Esophagus squamous epithelium (tissue), 5 donors: ENCODE measurements at regions not wholly inside any gene's neighbourhood (a gene's known extent, or its start where the extent isn't known, plus 50 kb on each side); places are given as distances from the start of the nearest gene placed in this dataset.
"Not testable (repeated sequence)": the region's sequence is repeated elsewhere in the genome, so short reads cannot be mapped to it uniquely, and the experiment has no call there.

Experiments
- DNase-seq: peaks from one replicate; lab custom pipeline; 2025; lab: John Stamatoyannopoulos, UW
- H3K27ac ChIP-seq, 4 donors: fragments of 200-600 bp; sonication (generic); one replicate each; pipeline ENCODE4 v1.5.1; 2016 to 2019; ENCODE audit warnings: mild to moderate bottlenecking in 1 of 4
- H3K27me3 ChIP-seq, 4 donors: fragments of 200-600 bp; sonication (generic); 1 replicate in 3 of 4; 2 replicates in 1 of 4; pipeline versions ENCODE4 v1.5.1 to v1.6.0; 2017 to 2021; ENCODE audit warnings: antibody characterized with exemption in 1 of 4
- H3K36me3 ChIP-seq, 3 donors: fragments of 200-600 bp; sonication (generic); one replicate each; pipeline ENCODE4 v1.5.1; 2016 to 2019
- H3K4me1 ChIP-seq, 3 donors: fragments of 200-600 bp; sonication (generic); one replicate each; pipeline ENCODE4 v1.5.1; 2017 to 2019
- H3K4me3 ChIP-seq, 4 donors: fragments of 200-600 bp; sonication (generic); 1 replicate in 3 of 4; 2 replicates in 1 of 4; pipeline ENCODE4 v1.5.1; 2016 to 2019; ENCODE audit warnings: mild to moderate bottlenecking in 2 of 4, moderate library complexity in 1 of 4
- H3K9me3 ChIP-seq, 3 donors: fragments of 200-600 bp; sonication (generic); one replicate each; pipeline ENCODE4 v1.5.1; 2016 to 2019
- CTCF ChIP-seq, 6 experiments: fragments of 450-650 bp in 4 of 6; fragments of 200-600 bp in 2 of 6; sonication (generic) in 2 of 6; IDR thresholded peaks; one replicate each; pipeline ENCODE4 v1.5.1; 2016 to 2019; ENCODE audit warnings: antibody characterized with exemption in 6 of 6, mild to moderate bottlenecking in 4 of 6, moderate library complexity in 4 of 6
- POLR2A ChIP-seq, 4 donors: fragments of 450-650 bp; IDR thresholded peaks; one replicate each; pipeline ENCODE4 v1.6.1; 2017; ENCODE audit warnings: antibody characterized with exemption in 4 of 4, mild to moderate bottlenecking in 4 of 4, moderate library complexity in 3 of 4
- WGBS, 2 donors: methylation state at CpG; one replicate each; pipeline ENCODE4 v1.1.5; 2018; 5-methylcytosine and 5-hydroxymethylcytosine counted together
- intact Hi-C: fragments of 100-400 bp; cut with DNase I; formaldehyde crosslinking; loops from one replicate; pipeline ENCODE4 v1.15.0; 2022
- donor health status: DM: yes; HTN: yes; CAD: no.

DNA sequence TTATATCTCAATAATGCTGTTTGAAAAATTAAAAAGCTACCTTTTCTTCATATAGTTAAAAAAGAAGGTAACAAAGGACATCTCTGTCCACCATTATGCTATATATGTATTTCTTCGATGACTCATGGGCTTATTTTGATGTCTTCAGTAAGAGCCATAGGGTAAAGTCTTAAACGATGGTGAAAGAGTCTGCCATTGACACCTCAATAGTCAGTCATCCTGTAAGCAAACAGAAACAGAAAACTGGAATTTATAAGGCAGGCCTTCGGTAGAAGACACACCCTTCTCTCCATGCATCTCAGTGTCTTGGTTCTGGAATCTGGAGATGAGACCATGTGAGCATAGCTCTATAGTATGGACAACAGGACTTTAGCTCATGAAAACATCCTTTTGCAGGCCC is 87.0 kb upstream of the ZNF462 start:
- no peak for TF ChIP-seq CTCF (IDR thresholded peaks at IDR 0.05)
- no peak for TF ChIP-seq POLR2A (IDR thresholded peaks at IDR 0.05)
- Histone ChIP-seq H3K4me1 (peaks cover 0 to 15% (median 10%) of the 10 kb centered on the region in 3 donors), H3K9me3 (no peaks in the 10 kb centered on the region), H3K4me3 (no peak overlapping the region), H3K36me3 (no peaks in the 10 kb centered on the region), H3K27ac (no peak overlapping the region), H3K27me3 (no peaks in the 10 kb centered on the region)
- no peak for DNase-seq
- WGBS, 2 donors = 53 to 77% methylated on average over 3 of the region's 3 CpGs
- intact Hi-C loops = no loop called here

GRCh38 chr9:106779796-106780195 is 83.2 kb upstream of the ZNF462 start:
- no peak overlapping the region for H3K4me3 ChIP-seq
- no peak overlapping the region for H3K27ac ChIP-seq
- intact Hi-C loops = no loop called here
- TF ChIP-seq POLR2A (IDR thresholded peaks at IDR 0.05) (no peak), CTCF (IDR thresholded peaks at IDR 0.05) (no peak)
- no peaks in the 10 kb centered on the region for H3K36me3 ChIP-seq
- H3K27me3 ChIP-seq = no peaks in the 10 kb centered on the region
- no peaks in the 10 kb centered on the region for H3K4me1 ChIP-seq
- no peaks in the 10 kb centered on the region for H3K9me3 ChIP-seq
- no peak for DNase-seq

DNA sequence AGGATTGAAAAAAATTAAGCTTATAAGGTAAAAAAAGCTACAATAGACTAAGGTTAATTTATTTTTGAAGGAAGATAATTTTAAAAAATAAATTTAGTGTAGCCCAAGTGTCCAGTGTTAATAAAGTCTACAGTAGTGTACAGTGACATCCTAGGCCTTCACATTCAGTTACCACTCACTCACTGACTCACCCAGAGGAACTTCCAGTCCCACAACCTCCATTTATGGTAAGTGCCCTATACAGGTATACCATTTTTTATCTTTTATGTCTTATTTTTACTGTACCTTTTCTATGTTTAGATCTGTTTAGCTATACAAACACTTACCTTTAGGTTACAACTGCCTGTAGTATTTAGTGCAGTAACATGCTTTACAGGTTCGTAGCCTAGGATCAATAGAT is 79.8 kb upstream of the ZNF462 start:
- Histone ChIP-seq H3K27me3 (no peaks in the 10 kb centered on the region), H3K27ac (no peak overlapping the region), H3K36me3 (no peaks in the 10 kb centered on the region), H3K4me1 (no peaks in the 10 kb centered on the region), H3K9me3 (no peaks in the 10 kb centered on the region), H3K4me3 (no peak overlapping the region)
- TF ChIP-seq CTCF (IDR thresholded peaks at IDR 0.05) (no peak), POLR2A (IDR thresholded peaks at IDR 0.05) (no peak)
- 79 to 86% methylated on average over 1 of the region's 1 CpG for WGBS, 2 donors
- intact Hi-C loops = no loop called here
- no peak for DNase-seq

DNA sequence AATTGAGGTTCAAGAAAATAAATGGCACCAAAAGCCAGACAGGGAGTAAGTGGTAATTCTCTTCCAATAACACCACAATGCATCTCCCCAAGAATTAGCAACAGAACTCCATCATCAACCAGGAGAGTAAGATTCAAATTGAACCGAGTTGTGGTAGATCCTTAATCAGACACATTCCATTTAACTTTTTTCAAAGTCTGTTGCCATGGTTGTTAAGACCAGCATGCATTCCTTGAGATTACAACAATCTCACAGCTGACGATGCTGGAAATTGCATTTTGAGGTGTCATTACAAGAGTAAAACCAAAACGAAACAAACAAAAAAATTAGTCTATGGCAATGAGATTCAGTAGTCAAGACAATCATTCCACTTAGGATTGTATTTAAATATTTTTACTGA is 78.9 kb upstream of the ZNF462 start:
- Histone ChIP-seq H3K4me3 (no peak overlapping the region), H3K27me3 (no peaks in the 10 kb centered on the region), H3K4me1 (no peaks in the 10 kb centered on the region), H3K27ac (no peak overlapping the region), H3K9me3 (no peaks in the 10 kb centered on the region), H3K36me3 (no peaks in the 10 kb centered on the region)
- no peak for TF ChIP-seq POLR2A (IDR thresholded peaks at IDR 0.05)
- no peak for TF ChIP-seq CTCF (IDR thresholded peaks at IDR 0.05)
- WGBS, 2 donors = 52 to 56% methylated on average over 3 of the region's 3 CpGs
- no peak for DNase-seq
- intact Hi-C loops = no loop called here

DNA sequence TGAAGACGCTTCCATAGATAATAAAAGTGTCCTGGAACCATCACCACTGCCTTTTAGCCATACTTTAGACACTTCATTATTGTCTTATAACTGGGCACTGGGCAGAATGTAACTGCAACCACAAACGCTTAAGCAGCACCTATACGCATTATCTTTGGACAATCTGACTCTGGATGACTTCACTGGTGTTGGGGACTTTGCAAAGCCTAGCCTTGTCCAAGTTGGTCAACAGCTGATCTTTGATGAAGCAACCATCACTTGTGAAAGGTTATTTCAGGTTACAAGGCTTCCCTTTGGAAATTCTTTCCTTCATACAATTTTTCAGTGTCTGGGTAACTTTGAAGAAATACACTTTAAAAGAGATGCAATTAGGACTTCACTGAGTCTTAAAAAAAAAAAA is 77.8 kb upstream of the ZNF462 start:
- Histone ChIP-seq H3K27ac (no peak overlapping the region), H3K9me3 (no peaks in the 10 kb centered on the region), H3K36me3 (no peaks in the 10 kb centered on the region), H3K4me3 (no peak overlapping the region), H3K4me1 (no peaks in the 10 kb centered on the region), H3K27me3 (no peaks in the 10 kb centered on the region)
- intact Hi-C loops = no loop called here
- 84 to 87% methylated on average over 3 of the region's 3 CpGs for WGBS, 2 donors
- DNase-seq = no peak
- no peak for TF ChIP-seq CTCF (IDR thresholded peaks at IDR 0.05)
- TF ChIP-seq POLR2A (IDR thresholded peaks at IDR 0.05) = no peak

DNA sequence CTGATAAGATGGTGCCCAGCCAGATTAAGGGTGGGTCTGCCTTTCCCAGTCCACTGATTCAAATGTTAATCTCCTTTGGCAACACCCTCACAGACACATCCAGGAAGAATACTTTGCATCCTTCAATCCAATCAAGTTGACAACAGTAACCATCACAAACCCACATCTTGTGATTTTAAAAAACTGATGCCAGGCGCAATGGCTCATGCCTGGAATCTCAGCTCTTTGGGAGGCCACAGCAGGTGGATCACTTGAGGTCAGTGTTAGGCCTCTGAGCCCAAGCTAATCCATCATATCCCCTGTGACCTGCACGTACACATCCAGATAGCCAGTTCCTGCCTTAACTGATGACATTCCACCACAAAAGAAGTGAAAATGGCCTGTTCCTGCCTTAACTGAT is 74.9 kb upstream of the ZNF462 start:
- WGBS, 2 donors = 30 to 44% methylated on average over 2 of the region's 2 CpGs
- H3K27ac ChIP-seq, DNase-seq, H3K9me3 ChIP-seq, intact Hi-C loops, H3K36me3 ChIP-seq, H3K4me3 ChIP-seq, H3K4me1 ChIP-seq, H3K27me3 ChIP-seq: not testable (repeated sequence)
